Central memory CD8-positive, alpha-beta T cell (primary cell): ENCODE measurements at regions not wholly inside any gene's neighbourhood (a gene's known extent, or its start where the extent isn't known, plus 50 kb on each side); places are given as distances from the start of the nearest gene placed in this dataset.
"Not testable (repeated sequence)": the region's sequence is repeated elsewhere in the genome, so short reads cannot be mapped to it uniquely, and the experiment has no call there.

ENCODE experiments used
- ATAC-seq: fragments of 150-1000 bp; cut with Tn5 transposase; replicated peaks from 2 replicates; pipeline ENCODE4 v1.10.0; 2022; ENCODE audit warnings: mild to moderate bottlenecking, moderate FRiP score, moderate number of reproducible peaks; ENCODE audit not compliant: poor library complexity, severe bottlenecking; ENCODE audit errors: extremely low read depth
- DNase-seq, 2 donors: peaks; one replicate each; pipeline ENCODE4 v3.0.0; 2021; ENCODE audit warnings: low spot score in 2 of 2
- H3K27ac Mint-ChIP-seq: one replicate; pipeline ENCODE4 v1.8.0; 2022; ENCODE audit warnings: low read depth, mild to moderate bottlenecking, moderate library complexity, mixed read lengths
- H3K27me3 Mint-ChIP-seq: one replicate; pipeline ENCODE4 v1.8.0; 2022; ENCODE audit warnings: mixed read lengths
- H3K36me3 Mint-ChIP-seq: one replicate; pipeline ENCODE4 v1.8.0; 2022; ENCODE audit warnings: mild to moderate bottlenecking, moderate library complexity, mixed read lengths; ENCODE audit not compliant: insufficient read depth
- H3K4me1 Mint-ChIP-seq: one replicate; pipeline ENCODE4 v1.8.0; 2022; ENCODE audit warnings: mixed read lengths
- H3K4me3 Mint-ChIP-seq: one replicate; pipeline ENCODE4 v1.8.0; 2022; ENCODE audit warnings: mild to moderate bottlenecking, moderate library complexity, mixed read lengths
- H3K9me3 Mint-ChIP-seq: one replicate; pipeline ENCODE4 v1.8.0; 2022; ENCODE audit warnings: mixed read lengths

DNA sequence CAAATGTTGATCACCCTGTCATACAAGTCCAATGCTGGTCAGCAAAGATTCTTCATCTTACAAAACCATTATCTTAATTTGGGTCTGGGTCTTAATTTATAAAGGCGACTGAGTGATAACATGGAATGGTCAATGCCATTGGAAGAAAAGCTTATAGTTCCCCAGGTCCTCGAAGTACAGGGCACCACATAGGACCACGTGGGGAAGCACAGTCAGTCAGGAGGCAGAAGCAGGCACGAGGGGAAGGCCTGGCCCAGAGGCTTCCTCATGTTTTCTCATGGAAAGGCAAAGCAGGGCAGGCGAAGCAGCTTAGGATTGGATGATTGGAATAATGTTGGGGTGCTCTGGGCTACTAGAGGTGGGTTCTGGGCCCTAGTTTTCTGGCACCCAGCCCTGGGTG, 175.7 kb downstream of the FASLG start:
- no peaks in the 10 kb centered on the region for H3K9me3 Mint-ChIP-seq
- DNase-seq: no peak
- H3K4me1 Mint-ChIP-seq: peaks cover 17% of the 10 kb centered on the region
- no peak overlapping the region for H3K4me3 Mint-ChIP-seq
- H3K27me3 Mint-ChIP-seq: no peaks in the 10 kb centered on the region
- ATAC-seq: no peak
- H3K36me3 Mint-ChIP-seq: peaks cover 2% of the 10 kb centered on the region
- H3K27ac Mint-ChIP-seq: peak overlapping the region; percentile 23

DNA sequence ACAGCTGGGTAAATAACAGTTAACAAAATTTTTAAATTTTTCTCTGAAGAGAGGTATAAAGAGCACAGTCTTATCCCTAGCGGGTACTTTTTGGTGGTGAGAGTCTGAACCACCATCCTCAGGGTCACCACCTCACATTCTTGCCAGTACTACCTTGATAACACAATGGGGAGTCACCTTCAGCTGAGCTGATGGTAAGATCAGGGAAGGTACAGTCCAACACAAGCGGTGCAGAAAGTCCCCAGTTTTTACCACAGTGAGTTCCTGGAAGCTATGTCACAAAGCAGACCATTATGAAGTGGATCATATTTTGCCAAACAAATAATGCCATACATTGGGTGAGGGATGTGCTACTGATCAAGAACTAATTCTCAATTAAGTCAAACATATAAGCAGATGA, 176.9 kb downstream of the FASLG start:
- H3K4me1 Mint-ChIP-seq: peaks cover 17% of the 10 kb centered on the region
- no peaks in the 10 kb centered on the region for H3K27me3 Mint-ChIP-seq
- no peaks in the 10 kb centered on the region for H3K9me3 Mint-ChIP-seq
- no peak for DNase-seq
- ATAC-seq: no peak
- H3K4me3 Mint-ChIP-seq: no peak overlapping the region
- peaks cover 2% of the 10 kb centered on the region for H3K36me3 Mint-ChIP-seq
- H3K27ac Mint-ChIP-seq: no peak overlapping the region

DNA sequence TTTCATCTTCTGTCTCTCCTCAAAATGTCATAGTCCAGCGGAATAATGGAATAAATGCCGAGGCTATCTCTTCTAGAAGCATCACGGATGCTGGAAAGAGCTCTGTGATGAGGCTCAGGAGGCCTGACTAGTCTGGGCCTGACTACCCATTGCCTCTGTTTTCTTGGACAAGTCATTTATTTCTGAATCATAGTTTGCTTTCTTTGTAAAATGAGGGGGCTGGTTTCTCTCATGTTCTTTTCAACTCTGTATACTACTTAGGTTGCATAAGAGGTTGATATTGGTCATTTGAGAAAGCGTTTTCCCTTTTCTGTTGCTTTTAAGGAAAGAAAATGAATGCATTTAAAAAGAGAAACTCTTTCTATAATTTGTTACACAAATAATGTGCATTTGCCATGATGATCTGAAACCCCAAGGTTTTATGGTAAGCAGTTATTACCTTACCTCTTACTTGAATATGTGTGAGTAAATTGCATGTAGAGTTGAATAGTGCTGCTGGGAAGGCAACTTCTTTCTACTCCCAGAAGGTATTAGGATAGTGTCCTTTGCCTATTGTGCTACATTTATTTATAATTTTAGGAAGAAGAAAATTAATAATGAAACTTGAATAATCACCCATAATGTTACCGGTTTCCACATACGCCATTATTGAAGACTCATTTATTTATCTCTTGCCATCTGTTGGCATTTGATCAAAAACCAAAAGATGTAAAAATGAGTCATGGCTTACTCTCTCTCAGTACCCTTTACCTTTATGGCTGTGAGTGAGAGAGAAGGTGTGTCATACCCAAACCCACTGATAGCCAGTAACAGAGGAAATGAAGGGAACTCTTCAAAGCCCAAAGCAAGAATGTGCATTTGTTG, 179.1 kb downstream of the FASLG start:
- DNase-seq: peak in 1 of 2 donors; percentile 19
- Mint-ChIP-seq H3K36me3 (peaks cover 2% of the 10 kb centered on the region), H3K9me3 (no peaks in the 10 kb centered on the region), H3K4me1 (peaks cover 9% of the 10 kb centered on the region), H3K27me3 (no peaks in the 10 kb centered on the region), H3K4me3 (no peak overlapping the region), H3K27ac (no peak overlapping the region)
- ATAC-seq: peak; percentile 100

DNA sequence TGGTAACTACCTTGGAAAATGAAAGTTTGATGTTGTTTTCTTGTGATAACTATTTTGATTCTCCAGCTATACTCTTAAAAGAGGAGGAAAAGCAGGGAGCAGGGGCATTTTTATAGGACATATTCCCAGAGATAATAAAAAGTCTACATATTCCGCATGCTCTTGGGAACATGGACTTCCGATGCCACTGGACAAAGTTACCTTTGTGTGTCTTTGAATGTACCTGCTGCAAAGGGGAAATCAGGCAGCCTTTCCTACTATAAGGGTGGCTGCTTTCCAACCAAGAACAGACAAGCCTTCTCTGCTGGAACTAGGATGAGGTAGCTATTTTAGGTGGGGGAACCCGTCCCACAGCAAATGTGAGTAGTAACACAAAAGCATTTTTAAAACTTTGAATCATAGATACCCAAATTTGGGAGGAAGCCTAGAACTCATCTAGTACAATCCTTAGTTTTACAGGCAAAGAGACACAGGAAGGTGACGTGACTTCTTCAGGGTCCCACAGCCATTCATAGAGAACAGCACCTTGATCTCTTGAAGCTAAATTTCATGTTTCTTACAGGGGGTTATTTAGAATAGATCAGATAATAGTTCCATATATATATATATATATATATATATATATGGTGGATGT, 179.9 kb downstream of the FASLG start:
- H3K9me3 Mint-ChIP-seq: no peaks in the 10 kb centered on the region
- no peak for DNase-seq
- no peaks in the 10 kb centered on the region for H3K27me3 Mint-ChIP-seq
- ATAC-seq: no peak
- peaks cover 9% of the 10 kb centered on the region for H3K4me1 Mint-ChIP-seq
- H3K4me3 Mint-ChIP-seq: no peak overlapping the region
- no peak overlapping the region for H3K27ac Mint-ChIP-seq
- H3K36me3 Mint-ChIP-seq: peaks cover 2% of the 10 kb centered on the region

DNA sequence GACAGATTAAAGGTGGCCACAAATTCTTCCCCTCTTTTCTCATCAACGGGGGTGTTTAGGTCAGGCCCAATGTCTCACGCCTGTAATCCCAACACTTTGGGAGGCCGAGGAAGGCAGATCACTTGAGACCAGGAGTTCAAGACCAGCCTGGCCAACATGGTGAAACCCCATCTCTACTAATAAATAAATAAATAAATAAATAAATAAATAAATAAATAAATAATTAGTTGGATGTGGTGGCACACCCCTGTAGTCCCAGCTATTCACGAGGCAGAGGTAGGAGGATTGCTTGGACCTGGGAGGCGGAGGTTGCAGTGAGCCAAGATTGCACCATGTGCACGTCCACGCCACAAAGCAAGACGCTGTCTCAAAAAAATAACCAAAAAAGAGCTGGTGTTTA, 180.7 kb downstream of the FASLG start:
- H3K27ac Mint-ChIP-seq, H3K36me3 Mint-ChIP-seq, H3K9me3 Mint-ChIP-seq, H3K27me3 Mint-ChIP-seq, DNase-seq, H3K4me3 Mint-ChIP-seq, ATAC-seq: not testable (repeated sequence)
- H3K4me1 Mint-ChIP-seq: peaks cover 13% of the 10 kb centered on the region

DNA sequence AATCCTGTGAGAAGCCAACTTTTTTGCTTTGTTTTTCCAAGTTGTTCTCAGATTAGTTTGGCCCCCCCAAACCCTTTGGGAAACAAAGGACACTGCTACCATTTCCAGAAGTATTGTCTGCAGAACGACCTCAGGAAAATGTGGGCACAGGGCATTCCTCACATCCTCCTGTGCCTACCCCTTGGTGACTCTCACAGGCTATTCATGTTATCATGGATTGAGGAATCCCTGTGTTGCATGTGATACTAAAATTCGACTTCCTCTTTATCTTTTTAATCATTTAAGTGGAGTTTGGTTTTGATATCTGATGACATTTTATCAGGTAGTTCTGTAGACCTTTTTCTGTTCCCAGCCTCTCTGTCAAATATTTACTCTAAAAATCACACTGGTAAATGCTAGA, 184.5 kb downstream of the FASLG start:
- Mint-ChIP-seq H3K4me3 (no peak overlapping the region), H3K36me3 (no peaks in the 10 kb centered on the region), H3K27me3 (no peaks in the 10 kb centered on the region), H3K27ac (no peak overlapping the region), H3K9me3 (no peaks in the 10 kb centered on the region), H3K4me1 (peaks cover 25% of the 10 kb centered on the region)
- DNase-seq (no peak), ATAC-seq (no peak)

DNA sequence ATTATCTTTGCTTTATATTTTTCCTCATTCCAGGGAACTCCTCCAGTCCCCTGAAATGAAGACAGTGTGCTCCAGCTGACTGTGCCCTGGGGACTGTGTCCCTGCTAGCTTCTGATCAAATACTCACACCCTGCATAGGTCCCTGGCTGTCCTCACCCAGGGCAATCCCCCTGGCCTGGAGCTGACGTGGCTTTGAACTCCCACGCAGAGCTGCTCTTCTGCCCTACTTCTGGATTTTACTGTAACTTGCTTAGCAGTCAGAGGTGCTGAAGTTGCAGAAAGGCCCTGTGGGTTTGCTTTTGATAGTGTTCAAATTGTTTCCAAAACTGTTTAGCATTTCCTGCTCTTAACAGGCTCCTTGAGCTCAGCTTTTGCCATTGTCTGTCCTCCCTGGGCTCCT, 186.5 kb downstream of the FASLG start:
- no peaks in the 10 kb centered on the region for H3K27me3 Mint-ChIP-seq

DNA sequence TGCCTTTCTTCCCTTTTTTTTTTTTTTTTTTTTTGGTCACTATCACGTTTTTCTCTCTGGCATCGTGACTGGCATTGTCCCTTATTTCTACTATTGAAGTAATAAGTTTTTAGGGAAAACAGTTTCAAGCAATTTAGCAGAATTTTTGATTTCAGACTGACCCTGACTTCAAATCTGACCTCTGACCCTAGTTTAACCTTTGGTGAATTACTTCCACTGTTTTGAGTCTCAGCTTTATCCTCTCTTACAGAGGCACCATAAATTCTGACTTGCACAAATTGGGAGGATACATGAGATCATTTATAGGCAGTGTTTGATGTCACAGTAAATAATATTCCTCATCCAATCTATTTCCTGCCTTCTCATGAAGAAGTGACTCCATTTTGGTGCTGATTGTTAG, 187.0 kb downstream of the FASLG start:
- H3K36me3 Mint-ChIP-seq: no peaks in the 10 kb centered on the region
- H3K27ac Mint-ChIP-seq: peak overlapping the region; percentile 71
- H3K4me3 Mint-ChIP-seq: no peak overlapping the region
- ATAC-seq: no peak
- DNase-seq: no peak
- peaks cover 19% of the 10 kb centered on the region for H3K4me1 Mint-ChIP-seq
- no peaks in the 10 kb centered on the region for H3K27me3 Mint-ChIP-seq
- H3K9me3 Mint-ChIP-seq: no peaks in the 10 kb centered on the region

More for the DNA sequence above, 186.5 kb downstream of the FASLG start:
- Mint-ChIP-seq H3K9me3 (no peaks in the 10 kb centered on the region), H3K4me3 (peak overlapping the region; percentile 28), H3K36me3 (no peaks in the 10 kb centered on the region), H3K4me1 (peaks cover 19% of the 10 kb centered on the region), H3K27ac (peak overlapping the region; percentile 71)
- DNase-seq (no peak), ATAC-seq (peak; percentile 62)

DNA sequence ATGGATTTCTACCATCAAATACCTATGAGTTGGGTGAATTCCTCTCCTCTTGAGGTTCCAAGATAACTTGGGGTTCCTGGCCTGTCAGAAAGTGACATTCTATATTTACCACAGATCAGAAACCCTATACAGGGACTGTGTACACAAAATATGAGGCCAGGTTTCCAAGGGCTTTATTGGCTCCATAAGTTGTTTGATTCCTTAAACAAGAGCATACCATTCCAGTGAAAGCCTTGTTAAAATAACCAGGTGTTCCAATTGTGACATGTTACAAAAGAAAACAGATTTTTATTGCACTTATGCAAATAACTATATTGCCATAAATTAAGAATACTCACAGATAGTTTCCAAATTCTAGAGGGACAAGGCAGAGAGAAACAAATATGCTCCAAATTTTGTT, 188.9 kb downstream of the FASLG start:
- not testable (repeated sequence) for H3K36me3 Mint-ChIP-seq, H3K27ac Mint-ChIP-seq, DNase-seq, H3K9me3 Mint-ChIP-seq, ATAC-seq, H3K4me3 Mint-ChIP-seq, H3K27me3 Mint-ChIP-seq
- H3K4me1 Mint-ChIP-seq: peaks cover 19% of the 10 kb centered on the region

DNA sequence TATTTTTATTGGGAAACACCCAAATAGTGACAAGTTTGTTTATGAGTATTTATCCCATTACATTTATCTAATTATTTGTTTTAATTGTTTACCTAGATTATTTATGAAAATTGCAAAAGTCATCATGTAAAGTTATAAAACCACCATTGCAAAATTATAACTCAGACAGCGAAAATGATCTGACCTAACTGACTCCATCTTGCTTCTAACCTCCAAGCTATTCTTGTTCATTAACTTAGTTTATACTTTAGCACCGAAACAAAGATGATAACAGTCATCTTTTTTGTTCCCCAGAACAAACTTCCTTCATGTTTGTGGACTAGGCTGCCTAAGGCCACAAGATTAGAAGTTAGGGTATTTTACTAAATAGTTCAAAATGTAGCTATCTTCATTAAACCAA, 190.8 kb downstream of the FASLG start:
- H3K36me3 Mint-ChIP-seq: no peaks in the 10 kb centered on the region
- H3K27ac Mint-ChIP-seq: no peak overlapping the region
- DNase-seq: no peak
- no peaks in the 10 kb centered on the region for H3K9me3 Mint-ChIP-seq
- ATAC-seq: no peak
- H3K4me3 Mint-ChIP-seq: no peak overlapping the region
- H3K4me1 Mint-ChIP-seq: peaks cover 15% of the 10 kb centered on the region
- H3K27me3 Mint-ChIP-seq: no peaks in the 10 kb centered on the region

DNA sequence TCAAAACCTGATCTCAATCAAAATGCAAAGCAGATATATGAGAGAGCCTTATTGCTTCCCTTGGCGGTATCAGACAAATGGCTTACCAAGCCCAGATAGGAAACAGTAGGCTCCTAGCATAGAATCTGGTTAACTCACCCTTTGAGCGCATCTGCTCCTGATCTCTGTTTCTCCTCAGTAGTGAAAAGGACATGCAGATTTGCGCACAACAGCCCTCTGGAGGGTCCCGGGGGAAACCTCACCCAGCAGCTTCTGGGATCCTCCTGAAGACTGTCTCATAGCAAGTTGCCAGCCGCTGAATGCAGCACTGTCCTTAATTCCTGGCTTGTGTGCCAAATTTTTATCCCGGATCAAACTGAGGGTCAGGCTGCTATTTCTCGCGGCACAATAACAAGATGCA, 192.2 kb downstream of the FASLG start:
- Mint-ChIP-seq H3K27me3 (no peaks in the 10 kb centered on the region), H3K4me3 (no peak overlapping the region), H3K4me1 (peaks cover 2% of the 10 kb centered on the region), H3K36me3 (no peaks in the 10 kb centered on the region), H3K9me3 (no peaks in the 10 kb centered on the region), H3K27ac (no peak overlapping the region)
- no peak for ATAC-seq
- no peak for DNase-seq

DNA sequence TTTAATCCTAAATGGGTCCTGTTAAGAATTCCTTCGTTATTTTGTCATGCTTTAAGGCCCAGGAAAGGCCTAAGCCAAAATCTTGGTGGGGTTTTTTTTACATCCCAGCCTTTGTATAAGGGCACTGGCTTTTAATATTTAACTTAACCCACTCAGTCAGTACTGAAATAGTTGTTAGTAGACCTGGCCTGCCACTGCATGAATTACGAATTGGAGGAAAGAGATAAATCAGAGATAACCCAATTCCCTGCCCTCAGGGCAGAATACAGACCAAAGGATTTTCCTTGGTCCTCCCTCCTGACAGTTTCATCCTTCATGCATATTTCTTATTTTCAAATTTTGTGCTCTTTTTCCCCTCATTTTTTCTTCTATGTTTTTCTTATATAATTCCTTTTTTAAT, 193.0 kb downstream of the FASLG start:
- Mint-ChIP-seq H3K27me3 (no peaks in the 10 kb centered on the region), H3K4me1 (no peaks in the 10 kb centered on the region), H3K4me3 (no peak overlapping the region), H3K27ac (no peak overlapping the region), H3K9me3 (no peaks in the 10 kb centered on the region), H3K36me3 (no peaks in the 10 kb centered on the region)
- ATAC-seq (no peak), DNase-seq (no peak)

DNA sequence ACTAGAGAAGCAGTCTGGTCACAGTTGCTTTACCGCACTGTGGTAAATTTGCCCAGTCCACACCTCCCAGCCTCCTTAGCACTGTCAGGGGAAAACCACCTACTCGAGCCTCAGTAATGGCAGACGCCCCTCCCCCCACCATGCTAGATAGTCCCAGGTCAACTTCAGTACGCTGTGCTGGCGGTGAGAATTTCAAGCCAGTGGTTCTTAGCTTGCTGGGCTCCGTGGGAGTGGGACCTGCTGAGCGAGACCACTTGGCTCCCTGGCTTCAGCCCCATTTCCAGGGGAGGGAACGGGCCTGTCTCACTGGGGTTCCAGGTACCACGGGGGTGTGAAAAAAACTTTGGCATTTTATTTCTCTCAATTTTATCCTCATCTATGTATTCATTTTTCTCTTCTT, 194.8 kb downstream of the TNFSF18 start:
- H3K4me1 Mint-ChIP-seq, ATAC-seq, DNase-seq, H3K36me3 Mint-ChIP-seq, H3K27ac Mint-ChIP-seq, H3K4me3 Mint-ChIP-seq, H3K9me3 Mint-ChIP-seq, H3K27me3 Mint-ChIP-seq: not testable (repeated sequence)
